ENCODE measurements at regions not wholly inside any gene's neighbourhood (a gene's known extent, or its start where the extent isn't known, plus 50 kb on each side); places are given as distances from the start of the nearest gene placed in this dataset.

- no peaks in the 10 kb centered on the region for H3K9me3 ChIP-seq (ENCODE audit: control insufficient read depth, insufficient read depth, low read length)
- H3K27me3 ChIP-seq (ENCODE audit: control insufficient read depth, insufficient read depth, low read length): peaks cover 3% of the 10 kb centered on the region
- no peaks in the 10 kb centered on the region for H3K36me3 ChIP-seq (ENCODE audit: control insufficient read depth, insufficient read depth, low read length)
- DNase-seq (ENCODE audit: low read depth in 4 of 6, low spot score in 6 of 6): peak in 3 of 6 donors; percentile 23 to 79 (median 55)
- H3K4me3 ChIP-seq (ENCODE audit: low read depth, low read length): no peak overlapping the region
- no peak overlapping the region for H3K27ac ChIP-seq (ENCODE audit: low read depth, low read length)
- WGBS (ENCODE audit: insufficient coverage): 50% methylated on average over 1 of the region's 8 CpGs
- H3K4me1 ChIP-seq (ENCODE audit: control insufficient read depth, insufficient read depth, low read length): peaks cover 5% of the 10 kb centered on the region
Measured at GRCh38 chr20:61161726-61162390, 90.2 kb upstream of the CDH4 start.

- Histone ChIP-seq H3K36me3 (ENCODE audit: control insufficient read depth, insufficient read depth, low read length) (no peaks in the 10 kb centered on the region), H3K27me3 (ENCODE audit: control insufficient read depth, insufficient read depth, low read length) (peaks cover 3% of the 10 kb centered on the region), H3K4me3 (ENCODE audit: low read depth, low read length) (no peak overlapping the region), H3K9me3 (ENCODE audit: control insufficient read depth, insufficient read depth, low read length) (no peaks in the 10 kb centered on the region), H3K27ac (ENCODE audit: low read depth, low read length) (no peak overlapping the region), H3K4me1 (ENCODE audit: control insufficient read depth, insufficient read depth, low read length) (peaks cover 5% of the 10 kb centered on the region)
- WGBS (ENCODE audit: insufficient coverage): 76% methylated on average over 4 of the region's 12 CpGs
- DNase-seq (ENCODE audit: low read depth in 4 of 6, low spot score in 6 of 6): peak in 2 of 6 donors; percentile 27 to 87
Measured at GRCh38 chr20:61162451-61162850, 89.6 kb upstream of the CDH4 start.

GRCh38 chr20:61163031-61163430 is 89.0 kb upstream of the CDH4 start:
- Histone ChIP-seq H3K36me3 (ENCODE audit: control insufficient read depth, insufficient read depth, low read length) (no peaks in the 10 kb centered on the region), H3K4me3 (ENCODE audit: low read depth, low read length) (no peak overlapping the region)

GRCh38 chr20:61166324-61166723 is 85.7 kb upstream of the CDH4 start:
- no CpG with 5 or more reads among the region's 3 CpGs for WGBS (ENCODE audit: insufficient coverage)
- peaks cover 12% of the 10 kb centered on the region for H3K27me3 ChIP-seq (ENCODE audit: control insufficient read depth, insufficient read depth, low read length)
- no peak overlapping the region for H3K4me3 ChIP-seq (ENCODE audit: low read depth, low read length)
- H3K4me1 ChIP-seq (ENCODE audit: control insufficient read depth, insufficient read depth, low read length): peaks cover 10% of the 10 kb centered on the region
- H3K27ac ChIP-seq (ENCODE audit: low read depth, low read length): no peak overlapping the region
- H3K36me3 ChIP-seq (ENCODE audit: control insufficient read depth, insufficient read depth, low read length): no peaks in the 10 kb centered on the region
- DNase-seq (ENCODE audit: low read depth in 4 of 6, low spot score in 6 of 6): no peak
- H3K9me3 ChIP-seq (ENCODE audit: control insufficient read depth, insufficient read depth, low read length): no peaks in the 10 kb centered on the region

More at GRCh38 chr20:61163031-61163430, 89.0 kb upstream of the CDH4 start:
- Histone ChIP-seq H3K9me3 (ENCODE audit: control insufficient read depth, insufficient read depth, low read length) (no peaks in the 10 kb centered on the region), H3K27me3 (ENCODE audit: control insufficient read depth, insufficient read depth, low read length) (peaks cover 4% of the 10 kb centered on the region), H3K27ac (ENCODE audit: low read depth, low read length) (no peak overlapping the region), H3K4me1 (ENCODE audit: control insufficient read depth, insufficient read depth, low read length) (peaks cover 5% of the 10 kb centered on the region)
- WGBS (ENCODE audit: insufficient coverage): 75% methylated on average over 7 of the region's 7 CpGs
- DNase-seq (ENCODE audit: low read depth in 4 of 6, low spot score in 6 of 6): peak in 1 of 6 donors; percentile 53

GRCh38 chr20:61168605-61169004 is 83.5 kb upstream of the CDH4 start:
- H3K36me3 ChIP-seq (ENCODE audit: control insufficient read depth, insufficient read depth, low read length): no peaks in the 10 kb centered on the region
- no peak for DNase-seq (ENCODE audit: low read depth in 4 of 6, low spot score in 6 of 6)
- 65% methylated on average over 5 of the region's 8 CpGs for WGBS (ENCODE audit: insufficient coverage)

GRCh38 chr20:61169874-61170273 is 82.2 kb upstream of the CDH4 start:
- Histone ChIP-seq H3K27me3 (ENCODE audit: control insufficient read depth, insufficient read depth, low read length) (peaks cover 9% of the 10 kb centered on the region), H3K36me3 (ENCODE audit: control insufficient read depth, insufficient read depth, low read length) (no peaks in the 10 kb centered on the region), H3K4me3 (ENCODE audit: low read depth, low read length) (no peak overlapping the region), H3K4me1 (ENCODE audit: control insufficient read depth, insufficient read depth, low read length) (peaks cover 5% of the 10 kb centered on the region), H3K9me3 (ENCODE audit: control insufficient read depth, insufficient read depth, low read length) (no peaks in the 10 kb centered on the region), H3K27ac (ENCODE audit: low read depth, low read length) (no peak overlapping the region)
- 30% methylated on average over 7 of the region's 8 CpGs for WGBS (ENCODE audit: insufficient coverage)
- no peak for DNase-seq (ENCODE audit: low read depth in 4 of 6, low spot score in 6 of 6)

More at GRCh38 chr20:61168605-61169004, 83.5 kb upstream of the CDH4 start:
- Histone ChIP-seq H3K27me3 (ENCODE audit: control insufficient read depth, insufficient read depth, low read length) (peaks cover 9% of the 10 kb centered on the region), H3K4me3 (ENCODE audit: low read depth, low read length) (no peak overlapping the region), H3K27ac (ENCODE audit: low read depth, low read length) (no peak overlapping the region), H3K4me1 (ENCODE audit: control insufficient read depth, insufficient read depth, low read length) (peaks cover 5% of the 10 kb centered on the region), H3K9me3 (ENCODE audit: control insufficient read depth, insufficient read depth, low read length) (no peaks in the 10 kb centered on the region)

GRCh38 chr20:61170496-61171320 is 81.4 kb upstream of the CDH4 start:
- peaks cover 5% of the 10 kb centered on the region for H3K4me1 ChIP-seq (ENCODE audit: control insufficient read depth, insufficient read depth, low read length)
- 47% methylated on average over 8 of the region's 11 CpGs for WGBS (ENCODE audit: insufficient coverage)
- DNase-seq (ENCODE audit: low read depth in 4 of 6, low spot score in 6 of 6): no peak
- peaks cover 9% of the 10 kb centered on the region for H3K27me3 ChIP-seq (ENCODE audit: control insufficient read depth, insufficient read depth, low read length)
- H3K9me3 ChIP-seq (ENCODE audit: control insufficient read depth, insufficient read depth, low read length): no peaks in the 10 kb centered on the region
- no peak overlapping the region for H3K4me3 ChIP-seq (ENCODE audit: low read depth, low read length)
- no peaks in the 10 kb centered on the region for H3K36me3 ChIP-seq (ENCODE audit: control insufficient read depth, insufficient read depth, low read length)
- no peak overlapping the region for H3K27ac ChIP-seq (ENCODE audit: low read depth, low read length)

GRCh38 chr20:61173267-61173666 is 78.8 kb upstream of the CDH4 start:
- Histone ChIP-seq H3K4me3 (ENCODE audit: low read depth, low read length) (no peak overlapping the region), H3K9me3 (ENCODE audit: control insufficient read depth, insufficient read depth, low read length) (no peaks in the 10 kb centered on the region), H3K27ac (ENCODE audit: low read depth, low read length) (no peak overlapping the region), H3K36me3 (ENCODE audit: control insufficient read depth, insufficient read depth, low read length) (no peaks in the 10 kb centered on the region), H3K4me1 (ENCODE audit: control insufficient read depth, insufficient read depth, low read length) (peaks cover 5% of the 10 kb centered on the region), H3K27me3 (ENCODE audit: control insufficient read depth, insufficient read depth, low read length) (peaks cover 7% of the 10 kb centered on the region)
- 87% methylated on average over 2 of the region's 2 CpGs for WGBS (ENCODE audit: insufficient coverage)
- DNase-seq (ENCODE audit: low read depth in 4 of 6, low spot score in 6 of 6): no peak

- 95% methylated on average over 4 of the region's 4 CpGs for WGBS (ENCODE audit: insufficient coverage)
- no peak overlapping the region for H3K4me3 ChIP-seq (ENCODE audit: low read depth, low read length)
- no peak overlapping the region for H3K27ac ChIP-seq (ENCODE audit: low read depth, low read length)
Measured at GRCh38 chr20:61173961-61174725, 77.9 kb upstream of the CDH4 start.

More at GRCh38 chr20:61173961-61174725, 77.9 kb upstream of the CDH4 start:
- Histone ChIP-seq H3K9me3 (ENCODE audit: control insufficient read depth, insufficient read depth, low read length) (no peaks in the 10 kb centered on the region), H3K36me3 (ENCODE audit: control insufficient read depth, insufficient read depth, low read length) (no peaks in the 10 kb centered on the region), H3K27me3 (ENCODE audit: control insufficient read depth, insufficient read depth, low read length) (peaks cover 5% of the 10 kb centered on the region), H3K4me1 (ENCODE audit: control insufficient read depth, insufficient read depth, low read length) (peaks cover 5% of the 10 kb centered on the region)
- no peak for DNase-seq (ENCODE audit: low read depth in 4 of 6, low spot score in 6 of 6)
